Neural progenitor cell (in vitro differentiated cells): ENCODE measurements at regions not wholly inside any gene's neighbourhood (a gene's known extent, or its start where the extent isn't known, plus 50 kb on each side); places are given as distances from the start of the nearest gene placed in this dataset.
"Not testable (repeated sequence)": the region's sequence is repeated elsewhere in the genome, so short reads cannot be mapped to it uniquely, and the experiment has no call there.

Experiments
- CTCF ChIP-seq: fragments of 200-600 bp; sonication (generic); IDR thresholded peaks from 2 replicates; pipeline ENCODE4 v1.5.1; 2017; ENCODE audit warnings: antibody characterized with exemption, mild to moderate bottlenecking
- EZH2 ChIP-seq: fragments of 200-600 bp; sonication (generic); IDR thresholded peaks from 2 replicates; pipeline ENCODE4 v1.6.1; 2017; ENCODE audit warnings: antibody characterized with exemption, mild to moderate bottlenecking, moderate library complexity
- EZH2phosphoT487 ChIP-seq: fragments of 200-600 bp; sonication (generic); IDR thresholded peaks from 2 replicates; pipeline ENCODE4 v1.6.1; 2017; ENCODE audit warnings: antibody characterized with exemption

- TF ChIP-seq CTCF, EZH2, EZH2phosphoT487: not testable (repeated sequence)
Observed at GRCh38 chr15:20285696-20286300, 255.8 kb downstream of the GOLGA6L6 start.
